Adipocyte (in vitro differentiated cells): ENCODE measurements at regions not wholly inside any gene's neighbourhood (a gene's known extent, or its start where the extent isn't known, plus 50 kb on each side); places are given as distances from the start of the nearest gene placed in this dataset.

ENCODE experiments used
- DNase-seq: peaks from one replicate; pipeline ENCODE4 v3.0.0-alpha.2; 2015; ENCODE audit warnings: low read depth
- H3K27me3 ChIP-seq: replicated peaks from 2 replicates; pipeline ENCODE4 v1.7.0; 2013; ENCODE audit warnings: mild to moderate bottlenecking, low read length, moderate library complexity; ENCODE audit not compliant: control insufficient read depth, insufficient read depth
- H3K36me3 ChIP-seq: 2 replicates; pipeline ENCODE4 v1.7.0; 2013; ENCODE audit warnings: low read length, mild to moderate bottlenecking, moderate library complexity; ENCODE audit not compliant: control insufficient read depth, insufficient read depth, severe bottlenecking
- H3K4me1 ChIP-seq: 2 replicates; pipeline ENCODE4 v1.7.0; 2013; ENCODE audit warnings: mild to moderate bottlenecking, low read length, moderate library complexity; ENCODE audit not compliant: control insufficient read depth, insufficient read depth
- H3K4me3 ChIP-seq: 2 replicates; pipeline ENCODE4 v1.7.0; 2013; ENCODE audit warnings: mild to moderate bottlenecking, low read length, moderate library complexity
- H3K9ac ChIP-seq: 2 replicates; pipeline ENCODE4 v1.7.0; 2013; ENCODE audit warnings: mild to moderate bottlenecking, low read length, moderate library complexity
- H3K9me3 ChIP-seq: 2 replicates; pipeline ENCODE4 v1.7.0; 2013; ENCODE audit warnings: mild to moderate bottlenecking, low read length, moderate library complexity; ENCODE audit not compliant: control insufficient read depth

GRCh38 chr14:22464422-22465142 lies 124.4 kb downstream of the DAD1 start:
- Histone ChIP-seq H3K9ac (no peak overlapping the region), H3K27me3 (no peaks in the 10 kb centered on the region), H3K36me3 (peaks cover 36% of the 10 kb centered on the region)

GRCh38 chr14:22463763-22464173 lies 125.3 kb downstream of the DAD1 start:
- Histone ChIP-seq H3K4me1 (peaks cover 15% of the 10 kb centered on the region), H3K4me3 (no peak overlapping the region), H3K36me3 (peaks cover 36% of the 10 kb centered on the region), H3K9me3 (no peaks in the 10 kb centered on the region), H3K27me3 (no peaks in the 10 kb centered on the region), H3K9ac (no peak overlapping the region)
- no peak for DNase-seq

More at GRCh38 chr14:22464422-22465142, 124.4 kb downstream of the DAD1 start:
- H3K9me3 ChIP-seq, result no peaks in the 10 kb centered on the region
- no peak for DNase-seq
- H3K4me3 ChIP-seq, result no peak overlapping the region
- peaks cover 20% of the 10 kb centered on the region for H3K4me1 ChIP-seq

- H3K9me3 ChIP-seq, result no peaks in the 10 kb centered on the region
- H3K9ac ChIP-seq, result no peak overlapping the region
- no peaks in the 10 kb centered on the region for H3K27me3 ChIP-seq
- peaks cover 36% of the 10 kb centered on the region for H3K36me3 ChIP-seq
- no peak overlapping the region for H3K4me3 ChIP-seq
- no peak for DNase-seq
- H3K4me1 ChIP-seq, result peaks cover 15% of the 10 kb centered on the region
These were observed 126.1 kb downstream of the DAD1 start for GRCh38 chr14:22462923-22463322.

- peaks cover 6% of the 10 kb centered on the region for H3K27me3 ChIP-seq
- no peak overlapping the region for H3K9ac ChIP-seq
- no peak overlapping the region for H3K4me3 ChIP-seq
- H3K9me3 ChIP-seq, result no peaks in the 10 kb centered on the region
- H3K4me1 ChIP-seq, result peaks cover 19% of the 10 kb centered on the region
- H3K36me3 ChIP-seq, result peaks cover 28% of the 10 kb centered on the region
- DNase-seq, result no peak
These were observed 128.4 kb downstream of the DAD1 start for GRCh38 chr14:22460461-22461195.

GRCh38 chr14:22458737-22459136 lies 130.3 kb downstream of the DAD1 start:
- no peak for DNase-seq
- H3K4me3 ChIP-seq, result no peak overlapping the region
- peaks cover 9% of the 10 kb centered on the region for H3K36me3 ChIP-seq
- peaks cover 19% of the 10 kb centered on the region for H3K4me1 ChIP-seq
- no peak overlapping the region for H3K9ac ChIP-seq
- H3K27me3 ChIP-seq, result peaks cover 12% of the 10 kb centered on the region
- H3K9me3 ChIP-seq, result no peaks in the 10 kb centered on the region

GRCh38 chr14:22456998-22457594 lies 131.9 kb downstream of the DAD1 start:
- peaks cover 14% of the 10 kb centered on the region for H3K27me3 ChIP-seq
- no peak for DNase-seq

GRCh38 chr14:22456421-22456820 lies 132.6 kb downstream of the DAD1 start:
- peaks cover 14% of the 10 kb centered on the region for H3K27me3 ChIP-seq
- peaks cover 19% of the 10 kb centered on the region for H3K4me1 ChIP-seq
- no peak overlapping the region for H3K4me3 ChIP-seq
- H3K9me3 ChIP-seq, result no peaks in the 10 kb centered on the region
- H3K36me3 ChIP-seq, result no peaks in the 10 kb centered on the region
- no peak for DNase-seq
- no peak overlapping the region for H3K9ac ChIP-seq

More at GRCh38 chr14:22456998-22457594, 131.9 kb downstream of the DAD1 start:
- Histone ChIP-seq H3K4me3 (no peak overlapping the region), H3K9ac (no peak overlapping the region), H3K36me3 (no peaks in the 10 kb centered on the region), H3K4me1 (peaks cover 19% of the 10 kb centered on the region), H3K9me3 (no peaks in the 10 kb centered on the region)

- H3K36me3 ChIP-seq, result no peaks in the 10 kb centered on the region
- no peak for DNase-seq
- H3K4me3 ChIP-seq, result peak overlapping the region; percentile 77
- no peaks in the 10 kb centered on the region for H3K9me3 ChIP-seq
- H3K27me3 ChIP-seq, result peaks cover 14% of the 10 kb centered on the region
- no peak overlapping the region for H3K9ac ChIP-seq
- H3K4me1 ChIP-seq, result peaks cover 40% of the 10 kb centered on the region
These were observed 136.7 kb downstream of the DAD1 start for GRCh38 chr14:22452330-22452729.

GRCh38 chr14:22450266-22450665 lies 138.8 kb downstream of the DAD1 start:
- no peak for DNase-seq
- H3K4me1 ChIP-seq, result peaks cover 45% of the 10 kb centered on the region
- no peaks in the 10 kb centered on the region for H3K36me3 ChIP-seq
- H3K27me3 ChIP-seq, result peaks cover 8% of the 10 kb centered on the region
- no peaks in the 10 kb centered on the region for H3K9me3 ChIP-seq
- peak overlapping the region; percentile 83 for H3K9ac ChIP-seq
- H3K4me3 ChIP-seq, result peak overlapping the region; percentile 77

- Histone ChIP-seq H3K9me3 (no peaks in the 10 kb centered on the region), H3K27me3 (peaks cover 5% of the 10 kb centered on the region), H3K36me3 (no peaks in the 10 kb centered on the region), H3K9ac (peak overlapping the region; percentile 83), H3K4me3 (peak overlapping the region; percentile 77), H3K4me1 (peaks cover 52% of the 10 kb centered on the region)
- no peak for DNase-seq
These were observed 139.5 kb downstream of the DAD1 start for GRCh38 chr14:22449600-22449905.

- Histone ChIP-seq H3K9me3 (no peaks in the 10 kb centered on the region), H3K4me3 (peak overlapping the region; percentile 77), H3K27me3 (peaks cover 3% of the 10 kb centered on the region), H3K9ac (peak overlapping the region; percentile 83), H3K36me3 (no peaks in the 10 kb centered on the region), H3K4me1 (peaks cover 52% of the 10 kb centered on the region)
- peak; percentile 11 for DNase-seq
These were observed 140.0 kb downstream of the DAD1 start for GRCh38 chr14:22448905-22449599.
